HG03521 (cell line): ENCODE measurements at regions not wholly inside any gene's neighbourhood (a gene's known extent, or its start where the extent isn't known, plus 50 kb on each side); places are given as distances from the start of the nearest gene placed in this dataset.
A peak's percentile ranks its signal among the peaks of the same experiment; 100 is the strongest.
"Not testable (repeated sequence)": the region's sequence is repeated elsewhere in the genome, so short reads cannot be mapped to it uniquely, and the experiment has no call there.

ENCODE experiments used
- ATAC-seq: cut with Tn5 transposase; IDR thresholded peaks from one replicate; pipeline ENCODE4 v1.9.1; 2021; ENCODE audit warnings: mild to moderate bottlenecking, moderate library complexity; ENCODE audit not compliant: unreplicated experiment

GRCh38 chr1:99062192-99062591 lies 57.5 kb upstream of the PLPPR5 start:
- no peak for ATAC-seq

- no peak for ATAC-seq
These were observed 64.5 kb upstream of the PLPPR5 start for GRCh38 chr1:99069146-99069545.

GRCh38 chr1:99078529-99078928 lies 73.9 kb upstream of the PLPPR5 start:
- ATAC-seq: not testable (repeated sequence)

- no peak for ATAC-seq
These were observed 77.7 kb upstream of the PLPPR5 start for GRCh38 chr1:99082366-99082765.

GRCh38 chr1:99083338-99083737 lies 78.7 kb upstream of the PLPPR5 start:
- ATAC-seq: no peak

GRCh38 chr1:99084562-99084961 lies 79.9 kb upstream of the PLPPR5 start:
- ATAC-seq: peak; percentile 79

GRCh38 chr1:99086057-99086456 lies 81.4 kb upstream of the PLPPR5 start:
- no peak for ATAC-seq

- no peak for ATAC-seq
These were observed 93.9 kb upstream of the PLPPR5 start for GRCh38 chr1:99098589-99098988.

GRCh38 chr1:99106274-99106673 lies 101.6 kb upstream of the PLPPR5 start:
- no peak for ATAC-seq

- ATAC-seq: no peak
These were observed 103.0 kb upstream of the PLPPR5 start for GRCh38 chr1:99107680-99108079.

GRCh38 chr1:99110140-99111041 lies 105.7 kb upstream of the PLPPR5 start:
- ATAC-seq: no peak

- ATAC-seq: no peak
These were observed 110.6 kb upstream of the PLPPR5 start for GRCh38 chr1:99115231-99115630.

- no peak for ATAC-seq
These were observed 114.5 kb upstream of the PLPPR5 start for GRCh38 chr1:99119188-99119587.

- ATAC-seq: no peak
These were observed 117.4 kb upstream of the PLPPR5 start for GRCh38 chr1:99122039-99122438.

- no peak for ATAC-seq
These were observed 119.3 kb upstream of the PLPPR5 start for GRCh38 chr1:99123936-99124335.

GRCh38 chr1:99131546-99131945 lies 126.9 kb upstream of the PLPPR5 start:
- no peak for ATAC-seq

GRCh38 chr1:99133756-99134500 lies 129.3 kb upstream of the PLPPR5 start:
- ATAC-seq: no peak

- ATAC-seq: no peak
These were observed 126.6 kb upstream of the PLPPR4 start for GRCh38 chr1:99137554-99138206.

- no peak for ATAC-seq
These were observed 124.4 kb upstream of the PLPPR4 start for GRCh38 chr1:99139876-99140275.

GRCh38 chr1:99146129-99146848 lies 118.0 kb upstream of the PLPPR4 start:
- no peak for ATAC-seq

- no peak for ATAC-seq
These were observed 114.3 kb upstream of the PLPPR4 start for GRCh38 chr1:99149952-99150351.
